ENCODE measurements at regions not wholly inside any gene's neighbourhood (a gene's known extent, or its start where the extent isn't known, plus 50 kb on each side); places are given as distances from the start of the nearest gene placed in this dataset.

DNA sequence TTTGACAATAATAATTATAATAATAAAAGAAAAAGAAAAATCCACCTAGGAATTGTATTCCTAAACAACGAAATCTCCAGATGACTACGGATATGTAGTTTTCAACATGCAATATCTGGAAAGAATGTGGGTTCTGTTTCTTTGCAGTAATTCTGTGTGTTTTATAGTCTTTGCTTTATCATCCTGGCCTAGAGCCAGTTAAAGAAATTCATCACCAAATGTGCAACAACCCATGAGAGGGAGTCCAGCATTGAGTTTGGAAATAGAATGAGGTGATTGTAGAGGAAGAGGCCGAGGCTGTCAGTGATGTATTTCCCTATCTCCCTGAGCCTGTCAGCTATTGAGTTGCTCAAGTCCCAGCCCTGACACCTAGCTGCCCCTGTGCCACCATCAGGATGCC is 200.5 kb upstream of the DCN start:
- no peak for DNase-seq (ENCODE audit: extremely low read depth in 1 of 2, low read depth in 1 of 2)

DNA sequence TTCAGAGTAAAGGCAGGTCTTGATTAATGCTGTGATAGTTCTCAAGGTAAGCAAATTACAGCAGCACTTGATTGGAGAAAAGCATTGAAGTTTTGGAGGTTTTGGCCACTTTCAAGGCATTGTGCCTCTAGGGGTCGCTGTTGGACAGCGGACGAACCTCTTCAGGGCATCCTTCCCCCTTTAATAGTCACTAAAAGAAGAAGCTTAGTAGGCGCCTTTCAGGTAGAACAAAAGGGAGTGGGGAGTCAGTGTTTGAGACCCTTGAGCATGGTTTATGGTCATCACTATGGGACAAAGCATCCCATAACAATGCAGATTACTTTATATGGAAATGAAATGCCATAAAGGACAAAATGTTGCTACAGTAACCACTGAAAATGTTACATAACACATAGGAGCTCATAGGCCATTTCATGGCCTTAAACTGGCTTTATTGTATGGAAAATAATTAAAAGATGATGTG is 199.5 kb upstream of the DCN start:
- DNase-seq (ENCODE audit: extremely low read depth in 1 of 2, low read depth in 1 of 2) = peak; percentile 47 to 58

DNA sequence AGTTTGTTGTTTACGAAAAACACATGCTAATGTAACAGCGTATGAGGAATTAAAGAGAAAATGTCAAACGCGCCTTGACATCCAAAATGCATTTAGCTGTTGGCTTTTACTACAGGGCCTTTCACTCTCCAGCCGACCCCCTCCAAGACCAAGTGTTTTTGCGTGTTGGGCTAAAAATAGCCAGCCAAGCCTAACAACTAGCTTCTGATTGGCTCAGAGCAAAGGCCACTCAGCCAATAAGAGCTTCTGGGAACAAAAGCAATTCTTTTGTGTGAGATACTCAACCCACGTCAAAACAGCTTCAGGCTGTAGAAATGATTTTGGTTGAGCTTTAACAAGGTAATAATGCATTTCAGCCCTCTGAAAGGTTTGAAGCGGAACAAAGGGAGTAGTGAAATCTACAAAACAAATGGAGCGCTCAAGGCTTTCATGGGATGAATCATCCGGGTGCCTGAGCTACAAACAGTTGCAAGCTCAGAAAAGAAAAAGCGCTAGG is 198.7 kb upstream of the DCN start:
- no peak for DNase-seq (ENCODE audit: extremely low read depth in 1 of 2, low read depth in 1 of 2)

DNA sequence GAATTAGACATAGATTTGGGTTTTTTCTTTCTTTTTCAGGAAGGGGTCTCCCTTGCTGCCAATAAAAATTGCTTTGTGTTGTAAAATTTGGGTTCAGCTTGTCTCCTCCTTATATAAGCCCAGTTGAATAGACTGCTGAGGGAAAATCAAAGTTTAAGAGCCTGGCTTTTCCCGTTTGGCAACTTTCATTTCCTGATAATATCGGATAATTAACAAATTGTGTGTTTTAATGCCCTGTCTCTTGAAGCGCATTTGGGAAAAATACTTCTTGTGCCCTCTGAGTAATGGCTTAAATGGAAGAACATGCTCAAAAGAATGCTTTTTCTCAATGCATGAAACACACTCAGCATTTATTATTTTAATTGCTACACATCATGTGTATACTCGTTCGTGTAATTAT is 198.0 kb upstream of the DCN start:
- DNase-seq (ENCODE audit: extremely low read depth in 1 of 2, low read depth in 1 of 2) = no peak

DNA sequence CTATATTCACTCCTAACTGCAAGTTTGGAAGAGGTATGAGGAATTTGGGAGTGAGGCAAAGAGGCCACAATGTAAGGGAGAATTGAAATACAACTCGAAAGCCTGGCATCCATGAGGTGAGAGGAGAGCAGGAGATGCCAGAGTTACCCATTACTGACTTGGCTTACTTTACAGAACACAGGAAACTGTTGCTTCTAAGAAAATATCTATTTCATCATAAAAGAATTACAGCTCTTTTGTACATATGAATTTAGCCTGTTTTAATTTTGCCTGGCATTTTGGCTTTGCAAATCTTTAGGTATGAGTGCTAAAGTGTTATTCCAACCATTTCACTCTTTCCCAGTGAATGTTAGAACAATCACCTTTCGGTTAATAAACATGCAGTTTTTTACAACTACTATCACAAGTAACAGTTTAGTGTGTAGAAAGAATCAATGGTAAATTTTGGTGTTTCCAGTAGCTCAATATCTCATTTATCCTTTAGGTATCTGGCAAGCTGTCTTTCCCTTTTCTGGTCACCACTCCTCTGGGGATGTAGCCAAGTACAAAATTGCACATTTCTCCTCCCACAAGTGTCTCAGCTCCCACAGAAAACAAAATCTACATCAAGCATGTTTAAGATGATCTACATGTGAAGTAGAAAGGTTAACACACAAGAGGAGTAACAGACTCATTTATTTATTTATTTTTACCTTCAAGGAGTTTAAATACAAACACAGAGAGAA is 196.6 kb upstream of the DCN start:
- no peak for DNase-seq (ENCODE audit: extremely low read depth in 1 of 2, low read depth in 1 of 2)

DNA sequence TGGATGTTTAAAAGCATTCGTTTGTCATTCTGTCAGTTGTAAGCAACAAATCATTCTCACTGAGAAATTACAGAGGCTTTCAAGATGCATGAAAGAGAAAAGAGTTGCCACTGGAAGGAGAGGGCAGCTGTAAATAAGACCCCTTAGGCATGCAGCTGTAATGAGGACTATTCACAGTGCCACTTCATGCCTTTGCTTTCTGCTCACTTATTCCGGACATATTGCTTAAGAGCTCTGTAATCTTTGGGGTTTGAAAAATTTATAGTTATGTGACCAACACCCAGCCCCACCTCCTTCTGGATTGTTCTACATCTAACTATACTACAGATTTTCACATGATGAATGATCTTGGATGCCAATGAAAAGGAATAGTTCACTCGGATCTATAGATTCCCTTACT is 194.8 kb upstream of the DCN start:
- DNase-seq (ENCODE audit: extremely low read depth in 1 of 2, low read depth in 1 of 2) = no peak

DNA sequence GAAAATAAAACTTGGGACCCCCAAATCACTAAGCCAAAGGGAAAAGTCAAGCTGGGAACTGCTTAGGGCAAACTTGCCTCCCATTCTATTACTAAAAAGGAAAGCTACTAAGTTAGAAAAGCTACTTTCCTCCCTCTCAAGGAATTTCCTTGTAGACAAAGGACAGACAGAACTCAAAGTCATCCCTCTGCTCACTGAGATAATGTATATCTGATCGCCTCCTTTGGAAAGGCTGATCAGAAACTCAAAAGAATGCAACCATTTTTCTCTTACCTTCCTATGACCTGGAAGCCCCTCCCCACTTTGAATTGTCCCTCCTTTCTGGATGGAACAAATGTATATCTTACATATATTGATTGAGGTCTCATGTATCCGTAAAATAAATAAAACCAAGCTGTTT is 190.5 kb upstream of the DCN start:
- no peak for DNase-seq (ENCODE audit: extremely low read depth in 1 of 2, low read depth in 1 of 2)

DNA sequence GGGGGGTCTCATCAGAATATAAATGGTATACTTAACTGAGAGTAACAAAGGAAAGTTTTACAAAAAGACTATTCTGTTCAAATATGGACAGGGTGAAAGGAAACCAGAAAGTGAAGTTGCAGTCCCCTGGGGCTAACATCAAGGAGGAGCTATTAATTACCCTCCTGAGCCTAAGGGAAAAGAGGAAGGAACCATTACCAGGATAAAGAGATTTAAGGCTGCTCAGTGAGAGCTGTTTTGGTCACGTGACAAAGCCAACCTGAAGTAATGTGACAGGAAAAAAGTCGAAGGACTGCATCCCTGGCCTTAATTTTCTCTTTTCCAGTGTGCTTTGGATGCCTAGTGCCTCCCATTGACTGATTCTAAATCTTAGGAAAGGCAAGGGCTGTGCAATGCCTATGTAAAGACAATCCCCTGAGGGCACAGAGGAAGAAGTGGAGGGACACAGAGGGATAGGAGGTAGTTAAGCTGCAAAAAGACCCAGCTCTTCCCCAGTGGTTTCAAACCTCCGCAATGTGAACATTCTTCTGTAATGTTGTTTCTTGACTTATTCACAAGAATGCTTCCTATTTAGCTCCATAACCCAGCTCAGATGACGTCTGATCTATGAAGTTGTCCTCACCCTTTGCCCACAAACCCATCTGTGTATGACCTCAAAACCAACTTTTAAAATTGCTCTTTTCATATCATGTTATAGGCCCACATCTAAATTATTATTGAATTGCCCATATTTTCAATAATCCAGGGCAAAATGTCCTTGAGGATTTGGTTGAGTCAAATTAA is 187.7 kb upstream of the DCN start:
- DNase-seq (ENCODE audit: extremely low read depth in 1 of 2, low read depth in 1 of 2) = no peak

DNA sequence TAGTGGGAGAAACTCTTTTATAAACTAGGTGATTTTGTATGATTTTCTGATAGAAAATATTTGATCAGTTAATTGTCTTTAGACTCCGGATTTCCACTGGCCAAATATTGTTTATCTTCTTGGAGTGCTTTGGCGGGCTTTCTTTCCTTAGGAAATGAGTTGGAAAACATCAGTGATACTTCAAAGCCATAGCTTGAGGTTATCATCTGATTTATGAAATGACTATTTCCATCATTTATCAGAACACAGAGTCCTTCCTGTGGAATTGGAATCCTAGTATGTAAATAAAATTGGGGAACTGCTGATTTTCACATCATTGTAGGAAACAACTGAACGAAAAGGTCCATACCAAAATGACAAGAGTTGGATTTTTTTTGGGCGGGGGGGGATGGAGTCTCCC is 186.0 kb upstream of the DCN start:
- no peak for DNase-seq (ENCODE audit: extremely low read depth in 1 of 2, low read depth in 1 of 2)

DNA sequence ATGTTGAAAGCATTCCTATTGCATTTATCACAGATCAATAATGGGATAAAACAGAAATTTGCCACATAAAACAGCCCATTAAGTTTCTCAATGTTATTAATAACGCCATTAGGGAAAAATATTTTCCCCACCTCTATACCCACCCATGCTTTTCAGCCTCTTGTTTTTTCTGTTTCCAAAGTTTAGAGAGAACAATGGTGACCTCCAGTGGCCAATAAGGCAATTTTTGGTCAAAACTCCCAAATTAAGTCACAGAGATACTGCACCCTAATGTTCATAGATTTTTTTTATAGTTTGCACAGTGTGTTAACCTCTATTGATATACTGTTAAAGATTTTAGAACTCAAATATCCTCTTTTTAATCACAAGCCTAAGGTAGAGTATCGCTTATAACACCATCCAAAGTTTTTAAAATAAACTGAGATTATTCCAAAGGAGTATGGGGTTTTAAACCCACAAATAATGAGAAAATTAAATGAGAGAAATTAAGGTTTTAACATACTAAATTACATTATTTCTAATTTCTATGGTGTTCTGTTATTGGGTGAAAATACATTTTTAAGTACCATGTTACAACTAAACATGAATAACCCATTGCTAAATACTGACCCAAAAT is 184.7 kb upstream of the DCN start:
- no peak for DNase-seq (ENCODE audit: extremely low read depth in 1 of 2, low read depth in 1 of 2)

DNA sequence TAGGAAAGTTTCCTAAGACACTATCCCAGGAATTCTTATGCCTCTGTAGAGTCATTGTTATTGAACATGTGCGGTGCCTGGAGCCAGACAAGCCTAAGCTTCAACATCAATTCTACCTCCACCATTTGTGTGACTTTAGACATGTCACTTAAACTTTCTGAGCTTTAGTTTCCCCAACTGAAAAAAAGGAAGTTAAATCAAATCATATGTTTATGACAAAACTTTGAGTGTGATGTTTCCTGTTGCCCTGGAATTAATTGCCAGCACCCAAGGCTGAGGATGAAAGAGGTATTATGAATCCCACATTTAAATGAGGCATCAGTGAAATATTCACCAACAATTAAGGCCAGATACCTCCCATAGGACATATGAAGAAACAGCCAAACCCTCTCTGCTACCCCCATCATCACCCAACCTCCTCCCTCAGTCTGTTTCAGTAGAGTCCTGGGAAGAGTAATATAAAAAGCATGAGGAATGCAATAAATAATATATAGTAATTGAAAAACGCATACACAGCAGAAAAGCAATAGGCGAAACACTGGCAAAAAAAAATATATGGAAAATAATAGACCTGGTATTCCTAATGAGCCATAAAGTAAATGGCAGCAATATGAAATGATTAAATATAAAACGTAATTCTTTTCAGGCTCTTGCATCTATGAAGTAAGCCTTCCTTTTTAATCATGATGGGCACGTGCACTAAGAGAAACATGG is 182.0 kb upstream of the DCN start:
- no peak for DNase-seq (ENCODE audit: extremely low read depth in 1 of 2, low read depth in 1 of 2)

DNA sequence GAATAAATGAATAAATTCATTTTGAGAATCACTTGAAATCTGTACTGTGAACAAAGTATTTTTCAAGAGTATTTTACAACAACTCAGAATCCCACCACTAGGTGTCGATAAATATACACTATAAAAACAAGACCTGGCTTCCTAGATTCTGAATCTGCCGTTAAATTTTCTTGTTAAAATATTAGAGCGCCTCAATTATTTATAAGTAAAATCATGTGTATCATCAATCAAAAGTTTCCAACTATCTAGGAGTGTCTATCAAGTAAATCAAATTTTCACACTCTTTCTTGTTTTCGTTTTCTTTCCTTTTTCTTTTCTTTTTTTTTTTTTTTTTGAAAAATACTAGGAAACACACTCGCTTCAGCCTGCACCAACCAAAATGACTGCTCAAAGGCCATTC is 179.2 kb upstream of the DCN start:
- no peak for DNase-seq (ENCODE audit: extremely low read depth in 1 of 2, low read depth in 1 of 2)

DNA sequence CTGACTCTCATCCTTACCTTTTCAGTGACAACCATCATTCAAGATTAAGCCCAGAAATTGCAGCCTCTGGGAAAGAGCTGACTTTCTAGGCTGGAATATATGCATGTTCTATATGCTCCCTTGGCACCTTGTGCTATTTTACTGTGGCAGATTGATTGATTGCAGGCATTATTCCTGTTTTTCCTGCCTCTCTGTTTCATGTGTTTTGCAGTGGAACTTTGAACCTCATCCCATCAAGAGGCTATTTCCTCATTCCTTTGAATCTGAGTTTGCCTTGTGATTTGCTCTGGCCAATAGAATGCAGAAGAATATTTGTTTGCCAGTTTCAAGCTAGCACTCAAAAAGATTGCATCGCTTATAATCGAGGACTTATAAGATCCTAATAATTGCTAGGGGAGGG is 174.8 kb upstream of the DCN start:
- no peak for DNase-seq (ENCODE audit: extremely low read depth in 1 of 2, low read depth in 1 of 2)

DNA sequence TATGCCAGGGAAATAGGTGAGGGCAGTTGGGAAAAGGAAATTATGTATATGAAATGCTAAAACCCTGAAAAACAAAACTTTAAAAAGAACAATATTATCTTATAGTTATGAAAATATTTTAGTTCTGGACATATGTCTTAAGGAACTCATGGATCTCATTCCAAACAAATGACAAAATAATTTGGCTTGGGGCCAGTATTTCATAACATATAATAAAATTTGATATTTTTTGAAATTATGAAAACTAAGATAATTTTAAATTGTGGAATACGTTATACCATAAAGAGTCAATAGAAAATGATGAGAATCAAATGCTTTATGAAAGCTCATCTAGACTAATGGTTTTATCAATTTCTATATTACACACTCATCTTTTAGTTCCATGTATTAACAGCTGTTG is 173.8 kb upstream of the DCN start:
- DNase-seq (ENCODE audit: extremely low read depth in 1 of 2, low read depth in 1 of 2) = no peak

DNA sequence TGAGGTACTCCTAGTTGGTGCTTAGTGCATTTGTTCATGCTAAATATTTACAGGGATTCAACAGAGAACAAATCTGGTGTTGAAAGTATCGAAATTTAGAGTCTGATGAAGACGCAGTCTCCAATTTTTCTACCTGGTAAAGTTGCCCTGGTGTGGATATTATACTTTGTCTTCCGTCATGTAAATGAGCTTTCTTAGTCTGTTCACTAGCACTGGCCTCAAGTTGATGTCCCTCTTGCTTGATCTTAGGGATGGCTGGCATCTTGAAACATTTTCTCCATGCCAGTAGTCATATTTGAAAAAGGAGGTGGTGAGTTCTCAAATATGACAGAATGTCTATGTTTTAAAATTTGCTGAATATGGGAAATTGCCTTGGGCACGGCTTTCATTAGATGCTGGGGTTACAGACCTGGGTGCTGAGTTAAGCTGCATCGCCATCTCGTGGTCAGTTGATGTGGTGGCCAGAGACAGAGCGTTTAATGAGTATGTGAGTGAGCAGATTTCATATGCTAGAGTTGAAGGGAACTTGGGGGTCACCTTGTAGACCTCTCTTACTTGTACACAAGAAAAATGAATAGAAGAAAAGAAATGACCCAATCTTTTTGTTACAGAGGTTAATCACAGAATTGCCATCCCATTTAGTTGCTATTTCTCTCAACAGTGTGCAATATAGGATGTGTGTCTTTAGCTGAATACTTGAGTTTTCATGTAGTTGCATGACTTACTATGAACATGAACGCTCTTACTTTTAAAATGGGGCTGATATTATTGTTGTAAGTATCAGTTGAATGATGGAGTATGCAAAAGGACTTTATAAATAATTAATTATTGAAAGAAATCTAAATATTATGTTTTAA is 172.8 kb upstream of the DCN start:
- peak; percentile 0 to 8 for DNase-seq (ENCODE audit: extremely low read depth in 1 of 2, low read depth in 1 of 2)

DNA sequence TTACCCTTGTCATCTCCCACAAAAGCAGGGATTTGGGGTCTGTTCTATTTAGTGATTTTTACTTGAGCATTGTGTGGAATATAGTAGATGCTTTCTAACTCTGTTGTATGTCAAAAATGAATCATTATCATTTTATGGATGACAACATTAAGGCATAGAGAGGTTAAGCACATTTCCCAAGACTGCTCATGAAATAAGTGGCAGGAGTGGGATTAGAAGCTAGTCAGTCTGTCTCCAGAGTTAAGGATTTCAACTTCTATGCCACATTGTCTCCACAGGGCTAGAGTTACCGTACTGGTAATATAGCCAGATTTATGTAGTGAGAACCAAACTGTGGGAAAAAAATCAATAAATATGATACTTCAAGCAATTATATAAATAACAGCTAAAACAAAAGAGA is 170.6 kb upstream of the DCN start:
- no peak for DNase-seq (ENCODE audit: extremely low read depth in 1 of 2, low read depth in 1 of 2)

DNA sequence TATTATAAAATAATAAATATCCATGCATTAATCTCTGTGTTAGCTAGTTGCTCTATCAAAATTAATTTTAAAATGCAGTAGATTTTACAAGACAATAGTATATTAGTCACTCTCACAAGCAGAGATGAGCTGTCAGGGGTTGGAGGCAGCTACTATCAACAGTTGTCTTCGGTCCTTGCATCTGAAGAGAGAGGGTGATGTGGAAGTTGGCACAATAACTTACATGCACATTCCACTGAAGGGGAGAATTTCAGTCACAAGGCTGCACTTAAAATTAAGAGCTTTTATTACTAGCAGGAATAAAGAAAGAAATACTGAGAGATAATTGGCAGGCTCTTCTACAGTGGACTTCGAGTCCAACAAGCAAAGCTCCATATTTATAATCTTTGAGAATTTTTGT is 166.9 kb upstream of the DCN start:
- DNase-seq (ENCODE audit: extremely low read depth in 1 of 2, low read depth in 1 of 2) = no peak

DNA sequence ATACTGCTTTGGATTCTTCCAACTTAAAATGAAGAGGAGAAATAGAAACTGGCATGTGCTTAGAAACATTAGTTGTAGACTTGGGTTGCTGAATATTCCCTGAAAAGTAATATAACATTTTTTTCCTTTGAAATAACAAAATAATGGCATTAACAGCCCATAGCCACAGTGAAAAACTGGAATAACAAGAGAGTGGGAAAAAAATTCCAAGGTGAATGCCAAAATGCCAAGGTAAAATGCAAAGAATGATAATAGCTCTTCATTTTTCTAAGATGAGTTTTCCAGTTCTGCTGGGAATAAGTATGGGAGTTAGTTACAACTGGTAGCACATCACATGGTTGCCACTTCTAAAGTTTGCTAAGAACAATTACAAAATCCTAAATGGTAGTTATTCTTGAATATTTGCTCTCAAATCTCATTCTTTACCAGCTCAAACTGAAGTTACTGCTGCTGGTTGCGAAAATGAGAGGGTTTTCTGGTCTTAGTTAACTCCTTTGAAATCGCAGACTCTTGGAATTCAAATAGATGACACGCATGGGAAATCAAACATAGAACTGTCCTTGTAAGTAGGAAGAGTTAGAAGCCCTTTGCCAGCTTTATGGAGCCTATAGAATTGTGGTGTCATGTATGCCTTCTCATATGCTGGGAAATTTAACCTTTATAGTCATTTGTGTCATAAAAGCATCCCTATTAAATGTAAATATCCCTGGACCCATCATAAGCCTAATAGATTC is 165.0 kb upstream of the DCN start:
- no peak for DNase-seq (ENCODE audit: extremely low read depth in 1 of 2, low read depth in 1 of 2)

DNA sequence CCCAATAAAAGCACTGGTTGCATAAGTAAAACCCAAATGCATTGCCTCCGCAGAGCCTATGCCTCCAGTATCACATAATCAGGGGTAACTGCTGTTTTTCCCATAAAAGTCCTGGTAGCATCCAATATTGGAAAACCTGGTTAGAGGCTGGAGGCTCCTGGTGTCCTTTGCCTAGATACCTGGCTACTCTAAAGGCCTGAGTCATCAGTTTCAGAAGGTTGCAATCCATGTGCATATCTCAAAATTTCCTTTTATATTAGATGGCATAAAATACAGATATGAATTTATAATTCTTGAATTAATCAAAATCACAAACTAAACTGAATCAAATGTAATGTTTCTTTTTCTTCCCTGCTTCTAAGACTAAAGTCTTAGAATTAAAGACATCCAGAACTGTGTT is 164.2 kb upstream of the DCN start:
- DNase-seq (ENCODE audit: extremely low read depth in 1 of 2, low read depth in 1 of 2) = no peak

DNA sequence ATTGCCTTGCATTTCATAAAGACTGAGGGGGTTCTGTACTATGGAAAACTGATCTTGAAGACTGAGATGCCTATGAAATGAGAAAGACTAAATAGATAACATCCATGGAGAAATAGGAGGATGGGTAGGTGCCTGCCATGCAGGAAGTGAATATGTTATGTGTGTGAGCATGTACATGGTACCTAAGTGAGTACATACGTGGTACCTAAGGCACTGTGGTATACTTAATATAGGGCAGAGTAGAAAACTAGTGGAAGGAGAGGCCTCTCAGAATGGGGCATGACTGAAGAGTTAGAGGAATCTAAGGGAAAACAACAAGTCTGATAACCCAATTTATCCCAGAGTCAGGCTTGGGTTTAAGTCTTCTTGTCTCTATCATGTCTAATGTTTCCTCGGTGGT is 161.8 kb upstream of the DCN start:
- no peak for DNase-seq (ENCODE audit: extremely low read depth in 1 of 2, low read depth in 1 of 2)

Measured in stimulated activated CD8-positive, alpha-beta memory T cell treated with anti-CD3 and anti-CD28 coated beads, Interleukin-7, amount 100 ng/mL, for 48 hours (primary cell).